ENCODE measurements at regions not wholly inside any gene's neighbourhood (a gene's known extent, or its start where the extent isn't known, plus 50 kb on each side); places are given as distances from the start of the nearest gene placed in this dataset.

- CTCF ChIA-PET: interaction anchor here (0.6 kb wide), 1 partner anchor 346 kb away, joined by 3 read pairs; the partner anchor contains the start of genes C17orf100 and MED31
- DNase-seq: no peak
- Mint-ChIP-seq H3K4me3 (no peak overlapping the region), H3K4me1 (no peaks in the 10 kb centered on the region), H3K27me3 (peaks cover 7% of the 10 kb centered on the region), H3K9me3 (no peaks in the 10 kb centered on the region), H3K27ac (no peak overlapping the region), H3K36me3 (no peaks in the 10 kb centered on the region)
Measured at GRCh38 chr17:6304894-6305612, 129.9 kb downstream of the AIPL1 start.

GRCh38 chr17:6303664-6304063 lies 131.3 kb downstream of the AIPL1 start:
- Mint-ChIP-seq H3K36me3 (no peaks in the 10 kb centered on the region), H3K9me3 (no peaks in the 10 kb centered on the region), H3K4me3 (no peak overlapping the region), H3K27me3 (peaks cover 7% of the 10 kb centered on the region), H3K4me1 (no peaks in the 10 kb centered on the region), H3K27ac (no peak overlapping the region)
- DNase-seq: peak; percentile 62
- CTCF ChIA-PET: no interaction called here

- DNase-seq: no peak
- CTCF ChIA-PET: no interaction called here
- Mint-ChIP-seq H3K4me1 (no peaks in the 10 kb centered on the region), H3K36me3 (no peaks in the 10 kb centered on the region), H3K27me3 (peaks cover 11% of the 10 kb centered on the region), H3K4me3 (no peak overlapping the region), H3K27ac (no peak overlapping the region), H3K9me3 (no peaks in the 10 kb centered on the region)
Measured at GRCh38 chr17:6299275-6299674, 135.6 kb downstream of the AIPL1 start.

GRCh38 chr17:6297960-6298359 lies 137.0 kb downstream of the AIPL1 start:
- no peak overlapping the region for H3K4me3 Mint-ChIP-seq
- no peaks in the 10 kb centered on the region for H3K36me3 Mint-ChIP-seq
- no peak for DNase-seq
- H3K27me3 Mint-ChIP-seq: peaks cover 11% of the 10 kb centered on the region
- H3K9me3 Mint-ChIP-seq: no peaks in the 10 kb centered on the region
- no peaks in the 10 kb centered on the region for H3K4me1 Mint-ChIP-seq
- CTCF ChIA-PET: no interaction called here
- H3K27ac Mint-ChIP-seq: no peak overlapping the region

GRCh38 chr17:6297119-6297518 lies 137.8 kb downstream of the AIPL1 start:
- Mint-ChIP-seq H3K27ac (no peak overlapping the region), H3K36me3 (no peaks in the 10 kb centered on the region), H3K4me1 (no peaks in the 10 kb centered on the region), H3K9me3 (no peaks in the 10 kb centered on the region), H3K27me3 (peaks cover 8% of the 10 kb centered on the region), H3K4me3 (no peak overlapping the region)
- no peak for DNase-seq
- CTCF ChIA-PET: no interaction called here

- Mint-ChIP-seq H3K4me3 (no peak overlapping the region), H3K27ac (no peak overlapping the region), H3K36me3 (no peaks in the 10 kb centered on the region), H3K27me3 (peaks cover 3% of the 10 kb centered on the region), H3K9me3 (no peaks in the 10 kb centered on the region), H3K4me1 (no peaks in the 10 kb centered on the region)
- CTCF ChIA-PET: no interaction called here
- no peak for DNase-seq
Measured at GRCh38 chr17:6290488-6291196, 144.3 kb downstream of the AIPL1 start.

- CTCF ChIA-PET: interaction anchor here (1.2 kb wide), 1 partner anchor 126 kb away, joined by 4 read pairs; no protein-coding TSS in a partner anchor
- H3K27me3 Mint-ChIP-seq: no peaks in the 10 kb centered on the region
- no peak overlapping the region for H3K4me3 Mint-ChIP-seq
- no peaks in the 10 kb centered on the region for H3K9me3 Mint-ChIP-seq
- H3K27ac Mint-ChIP-seq: no peak overlapping the region
- no peaks in the 10 kb centered on the region for H3K36me3 Mint-ChIP-seq
- DNase-seq: no peak
- no peaks in the 10 kb centered on the region for H3K4me1 Mint-ChIP-seq
Measured at GRCh38 chr17:6286233-6286632, 148.7 kb downstream of the AIPL1 start.

GRCh38 chr17:6285486-6285885 lies 149.4 kb downstream of the AIPL1 start:
- Mint-ChIP-seq H3K36me3 (no peaks in the 10 kb centered on the region), H3K4me3 (no peak overlapping the region), H3K27ac (no peak overlapping the region), H3K27me3 (no peaks in the 10 kb centered on the region), H3K9me3 (no peaks in the 10 kb centered on the region), H3K4me1 (no peaks in the 10 kb centered on the region)
- DNase-seq: no peak
- CTCF ChIA-PET: no interaction called here

- no peaks in the 10 kb centered on the region for H3K9me3 Mint-ChIP-seq
- DNase-seq: no peak
- H3K4me3 Mint-ChIP-seq: no peak overlapping the region
- H3K27ac Mint-ChIP-seq: no peak overlapping the region
- no peaks in the 10 kb centered on the region for H3K4me1 Mint-ChIP-seq
- no peaks in the 10 kb centered on the region for H3K36me3 Mint-ChIP-seq
- CTCF ChIA-PET: no interaction called here
- no peaks in the 10 kb centered on the region for H3K27me3 Mint-ChIP-seq
Measured at GRCh38 chr17:6279659-6280058, 155.3 kb downstream of the AIPL1 start.

- Mint-ChIP-seq H3K27ac (no peak overlapping the region), H3K36me3 (no peaks in the 10 kb centered on the region), H3K4me3 (no peak overlapping the region), H3K27me3 (no peaks in the 10 kb centered on the region), H3K4me1 (no peaks in the 10 kb centered on the region), H3K9me3 (no peaks in the 10 kb centered on the region)
- CTCF ChIA-PET: no interaction called here
- no peak for DNase-seq
Measured at GRCh38 chr17:6278376-6278775, 156.5 kb downstream of the AIPL1 start.

GRCh38 chr17:6276711-6277110 lies 158.2 kb downstream of the AIPL1 start:
- no peaks in the 10 kb centered on the region for H3K36me3 Mint-ChIP-seq
- CTCF ChIA-PET: no interaction called here
- H3K9me3 Mint-ChIP-seq: no peaks in the 10 kb centered on the region
- H3K27ac Mint-ChIP-seq: no peak overlapping the region
- no peak overlapping the region for H3K4me3 Mint-ChIP-seq
- no peaks in the 10 kb centered on the region for H3K27me3 Mint-ChIP-seq
- DNase-seq: no peak
- H3K4me1 Mint-ChIP-seq: no peaks in the 10 kb centered on the region

- H3K4me3 Mint-ChIP-seq: no peak overlapping the region
- H3K4me1 Mint-ChIP-seq: no peaks in the 10 kb centered on the region
- CTCF ChIA-PET: no interaction called here
- DNase-seq: no peak
- H3K27ac Mint-ChIP-seq: no peak overlapping the region
- H3K27me3 Mint-ChIP-seq: no peaks in the 10 kb centered on the region
- no peaks in the 10 kb centered on the region for H3K36me3 Mint-ChIP-seq
- no peaks in the 10 kb centered on the region for H3K9me3 Mint-ChIP-seq
Measured at GRCh38 chr17:6274310-6274709, 160.6 kb downstream of the AIPL1 start.

- CTCF ChIA-PET: interaction anchor here (0.7 kb wide), 1 partner anchor 521 kb away, joined by 4 read pairs; no protein-coding TSS in a partner anchor
- Mint-ChIP-seq H3K27me3 (no peaks in the 10 kb centered on the region), H3K36me3 (no peaks in the 10 kb centered on the region), H3K27ac (no peak overlapping the region), H3K4me3 (no peak overlapping the region), H3K9me3 (peaks cover 2% of the 10 kb centered on the region), H3K4me1 (no peaks in the 10 kb centered on the region)
- DNase-seq: peak; percentile 67
Measured at GRCh38 chr17:6269478-6269877, 165.4 kb downstream of the AIPL1 start.

GRCh38 chr17:6261466-6261865 lies 173.5 kb downstream of the AIPL1 start:
- peaks cover 2% of the 10 kb centered on the region for H3K9me3 Mint-ChIP-seq
- H3K36me3 Mint-ChIP-seq: no peaks in the 10 kb centered on the region
- CTCF ChIA-PET: no interaction called here
- DNase-seq: no peak
- no peak overlapping the region for H3K4me3 Mint-ChIP-seq
- H3K4me1 Mint-ChIP-seq: no peaks in the 10 kb centered on the region
- H3K27ac Mint-ChIP-seq: no peak overlapping the region
- H3K27me3 Mint-ChIP-seq: peaks cover 17% of the 10 kb centered on the region

GRCh38 chr17:6259899-6260298 lies 175.0 kb downstream of the AIPL1 start:
- no peak overlapping the region for H3K27ac Mint-ChIP-seq
- no peak overlapping the region for H3K4me3 Mint-ChIP-seq
- peaks cover 17% of the 10 kb centered on the region for H3K27me3 Mint-ChIP-seq
- no peak for DNase-seq
- no peaks in the 10 kb centered on the region for H3K4me1 Mint-ChIP-seq
- no peaks in the 10 kb centered on the region for H3K9me3 Mint-ChIP-seq
- no peaks in the 10 kb centered on the region for H3K36me3 Mint-ChIP-seq
- CTCF ChIA-PET: no interaction called here
